ENCODE measurements at regions not wholly inside any gene's neighbourhood (a gene's known extent, or its start where the extent isn't known, plus 50 kb on each side); places are given as distances from the start of the nearest gene placed in this dataset.
"Not testable (repeated sequence)": the region's sequence is repeated elsewhere in the genome, so short reads cannot be mapped to it uniquely, and the experiment has no call there.

GRCh38 chr14:81584495-81584894 lies 50.8 kb upstream of the SEL1L start:
- no peak for DNase-seq

GRCh38 chr14:81589381-81590065 lies 55.9 kb upstream of the SEL1L start:
- DNase-seq, result no peak

- DNase-seq, result no peak
Observed at GRCh38 chr14:81591266-81591665, 57.6 kb upstream of the SEL1L start.

GRCh38 chr14:81594012-81594411 lies 60.4 kb upstream of the SEL1L start:
- DNase-seq, result no peak

- DNase-seq, result no peak
Observed at GRCh38 chr14:81605660-81606059, 72.0 kb upstream of the SEL1L start.

DNA sequence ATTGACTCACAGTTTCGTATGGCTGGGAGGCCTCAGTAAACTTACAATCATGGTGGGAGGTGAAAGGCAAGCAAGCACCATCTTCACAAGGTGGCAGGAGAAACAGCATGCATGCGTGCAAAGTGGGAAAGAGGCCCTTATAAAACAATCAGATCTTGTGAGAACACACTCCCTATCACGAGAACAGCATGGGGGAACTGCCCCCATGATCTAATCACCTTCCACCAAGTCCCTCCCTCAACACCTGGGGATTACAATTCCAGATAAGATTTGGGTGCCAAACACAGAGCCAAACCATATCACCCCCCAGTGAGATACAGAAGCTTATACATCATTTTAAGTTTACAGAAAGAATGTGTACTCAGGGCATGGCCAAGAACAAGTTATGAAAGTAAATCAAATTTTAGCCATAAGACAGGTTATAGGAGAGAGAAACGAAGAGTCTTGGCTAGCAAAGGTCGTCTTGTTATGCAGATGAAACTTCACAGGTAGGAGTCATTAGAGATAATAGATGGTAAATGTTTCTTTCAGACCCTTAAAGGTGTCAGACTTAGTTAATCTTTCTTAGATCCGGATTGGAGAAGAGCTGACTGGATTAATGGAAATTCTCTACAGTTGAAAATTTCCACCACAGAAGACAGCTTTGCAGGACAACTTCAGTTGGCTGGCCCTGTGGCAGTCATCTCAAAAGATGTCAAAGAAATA lies 79.8 kb upstream of the SEL1L start:
- DNase-seq, result no peak

GRCh38 chr14:81614302-81614701 lies 80.6 kb upstream of the SEL1L start:
- DNase-seq, result not testable (repeated sequence)

DNA sequence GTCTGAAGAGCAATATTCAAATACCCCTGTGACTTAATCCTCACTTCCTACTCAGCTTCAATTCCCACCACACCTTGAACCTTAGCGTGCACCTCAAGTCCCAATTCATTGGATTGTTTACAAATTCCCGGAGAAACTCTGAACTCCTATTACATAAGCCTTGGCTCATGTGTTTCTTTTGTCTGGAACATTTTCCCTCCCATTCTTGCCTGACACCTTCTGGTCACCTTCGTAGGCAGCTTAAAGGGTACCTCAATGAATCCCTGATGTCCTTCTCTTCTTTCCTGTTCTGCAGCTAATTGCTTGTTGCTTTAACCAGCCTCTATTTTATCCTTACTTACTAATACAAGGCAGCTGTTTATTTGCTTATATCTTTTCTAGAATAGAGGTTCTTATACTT lies 85.0 kb upstream of the SEL1L start:
- no peak for DNase-seq

- peak; percentile 63 for DNase-seq
Observed at GRCh38 chr14:81619816-81620215, 86.2 kb upstream of the SEL1L start.

GRCh38 chr14:81623771-81624396 lies 90.2 kb upstream of the SEL1L start:
- DNase-seq, result not testable (repeated sequence)

GRCh38 chr14:81625343-81625742 lies 91.7 kb upstream of the SEL1L start:
- peak; percentile 66 for DNase-seq

GRCh38 chr14:81632157-81632556 lies 98.5 kb upstream of the SEL1L start:
- no peak for DNase-seq

- no peak for DNase-seq
Observed at GRCh38 chr14:81633496-81633895, 99.8 kb upstream of the SEL1L start.

DNA sequence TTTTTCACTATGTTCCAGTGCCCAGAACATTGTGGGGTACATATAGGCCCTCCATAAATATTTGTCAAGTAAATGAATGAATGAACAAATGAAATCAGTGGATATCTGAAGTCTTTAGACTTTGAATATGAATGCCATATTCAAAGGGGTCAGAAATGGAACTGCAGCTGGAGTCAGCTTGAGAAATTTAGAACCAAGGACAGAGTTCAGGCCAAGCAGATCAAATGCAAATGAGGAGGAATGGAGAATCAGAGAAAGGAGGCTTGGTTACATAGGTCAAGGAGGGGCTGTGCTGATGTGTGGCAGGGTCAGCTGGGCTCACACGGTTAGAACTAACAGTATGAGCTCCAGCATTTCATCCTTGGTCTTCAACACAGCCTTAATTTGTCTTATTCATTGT lies 104.0 kb upstream of the SEL1L start:
- no peak for DNase-seq

DNA sequence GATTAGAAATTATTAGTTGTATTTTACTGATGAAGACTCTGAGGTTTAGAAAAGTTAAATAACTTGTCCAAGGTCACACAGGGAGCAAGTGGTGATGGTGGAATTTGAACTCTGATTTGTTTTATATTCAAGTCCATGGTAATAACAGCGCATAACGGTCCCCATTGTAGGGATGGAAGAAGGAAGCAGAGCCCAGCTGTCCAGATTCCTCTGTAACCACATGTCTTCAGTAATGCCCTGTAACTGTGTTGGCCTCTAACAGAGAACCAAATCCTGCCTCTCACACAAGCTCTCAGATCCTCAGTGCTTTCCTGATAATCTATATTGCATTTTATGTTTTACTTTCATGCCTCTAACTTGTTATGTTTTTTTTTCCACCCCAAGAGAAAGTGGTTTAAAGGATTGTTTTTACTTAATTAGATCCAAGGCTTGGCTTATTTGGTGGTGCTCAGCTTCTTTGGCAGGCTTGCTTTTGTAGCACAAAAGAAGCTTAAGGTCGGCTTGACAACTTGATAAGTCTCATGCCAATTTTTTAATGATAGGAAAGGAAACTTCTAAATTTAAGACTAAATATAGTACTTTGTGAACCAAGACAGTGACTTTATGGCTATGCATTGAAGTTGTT lies 105.1 kb upstream of the SEL1L start:
- no peak for DNase-seq

- DNase-seq, result no peak
Observed at GRCh38 chr14:81653626-81654025, 120.0 kb upstream of the SEL1L start.

GRCh38 chr14:81655423-81656314 lies 122.0 kb upstream of the SEL1L start:
- no peak for DNase-seq

DNA sequence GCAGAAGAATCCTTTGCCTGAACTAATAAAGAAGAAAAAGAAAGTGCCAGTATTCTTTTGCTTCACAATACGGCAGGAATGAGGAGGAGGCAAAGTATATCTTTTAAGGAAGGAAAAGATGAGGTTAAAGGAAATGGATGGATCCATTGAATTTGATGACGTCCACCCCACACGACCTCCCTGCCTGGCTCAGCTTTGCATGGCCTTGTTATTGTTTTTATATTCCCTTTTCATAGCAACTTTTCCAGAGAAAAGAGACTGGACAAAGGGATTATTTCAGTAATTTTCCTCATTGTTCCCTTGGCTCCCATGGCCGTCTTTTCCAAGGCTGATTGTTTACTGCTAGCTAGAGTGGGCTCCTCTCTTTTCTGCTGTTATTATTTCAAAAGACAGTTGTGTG lies 123.2 kb upstream of the SEL1L start:
- no peak for DNase-seq

DNA sequence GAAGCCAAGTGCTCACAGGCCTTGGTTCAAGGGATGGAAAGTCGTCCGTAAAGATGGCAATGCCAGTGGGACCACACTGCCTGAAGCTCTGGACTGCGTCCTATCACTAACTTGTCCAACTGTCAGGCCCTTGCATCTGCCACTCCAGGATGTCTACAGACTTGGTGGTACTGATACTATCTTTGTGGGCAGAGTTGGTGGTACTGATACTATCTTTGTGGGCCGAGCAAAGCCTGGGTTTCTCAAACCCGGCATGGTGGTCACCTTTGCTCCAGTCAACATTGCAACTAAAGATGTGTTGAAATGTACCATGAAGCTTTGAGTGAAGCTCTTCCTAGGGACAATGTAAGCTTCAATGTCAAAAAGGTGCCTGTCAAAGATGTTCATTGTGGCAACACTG lies 128.4 kb upstream of the SEL1L start:
- DNase-seq, result no peak

DNA sequence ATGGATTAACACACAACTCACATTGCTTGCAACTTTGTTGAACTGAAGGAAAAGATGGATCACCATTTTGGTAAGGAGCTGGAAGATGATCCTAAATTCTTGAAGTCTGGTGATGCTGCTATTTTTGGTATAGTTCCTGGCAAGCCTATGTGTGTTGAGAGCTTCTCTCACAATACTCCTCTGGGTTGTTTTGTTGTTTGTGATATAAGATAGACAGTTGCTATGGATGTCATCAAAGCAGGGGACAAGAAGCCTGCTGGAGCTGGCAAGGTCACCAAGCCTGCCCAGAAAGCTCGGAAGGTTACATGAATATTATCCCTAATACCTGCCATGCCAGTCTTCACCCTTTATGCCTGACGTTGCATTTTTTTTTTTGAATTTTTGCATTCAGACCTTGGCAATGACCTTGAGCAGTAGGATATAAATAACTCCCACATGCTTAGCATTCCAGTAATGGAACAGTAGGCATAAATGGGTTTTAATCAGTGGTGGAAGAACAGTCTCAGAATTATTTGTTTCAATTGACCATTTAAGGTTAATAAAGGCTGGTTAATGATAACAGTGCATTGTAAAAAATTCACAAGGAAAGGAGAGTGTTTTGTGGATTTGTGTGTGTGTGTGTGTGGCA lies 129.0 kb upstream of the SEL1L start:
- no peak for DNase-seq

- no peak for DNase-seq
Observed at GRCh38 chr14:81668626-81669274, 135.1 kb upstream of the SEL1L start.

GRCh38 chr14:81669308-81669707 lies 135.7 kb upstream of the SEL1L start:
- no peak for DNase-seq

All from NCI-H1436 (cell line).